ENCODE measurements at regions not wholly inside any gene's neighbourhood (a gene's known extent, or its start where the extent isn't known, plus 50 kb on each side); places are given as distances from the start of the nearest gene placed in this dataset.

DNA sequence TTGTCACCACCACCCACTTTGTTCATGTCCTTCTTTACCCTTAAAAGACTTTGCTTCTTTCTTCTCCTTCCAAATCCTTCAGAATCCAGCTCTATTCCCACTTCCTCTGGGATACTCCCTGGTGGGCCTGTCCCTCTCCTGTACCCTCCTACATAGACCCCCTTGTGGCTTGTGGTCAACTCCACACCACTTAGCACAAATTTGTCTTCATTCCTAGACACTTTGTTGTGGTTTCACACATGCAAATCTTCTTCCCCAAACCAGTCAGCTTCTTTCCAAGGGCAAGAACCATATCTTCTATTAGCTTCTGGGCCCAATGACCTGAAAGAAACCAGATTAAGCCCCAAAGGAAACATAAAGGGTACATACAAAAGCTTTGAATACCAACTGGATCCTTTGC lies 342.4 kb downstream of the TNS1 start:
- H3K4me3 ChIP-seq (ENCODE audit: low read depth, low read length): no peak overlapping the region
- TF ChIP-seq, protein P1, sequence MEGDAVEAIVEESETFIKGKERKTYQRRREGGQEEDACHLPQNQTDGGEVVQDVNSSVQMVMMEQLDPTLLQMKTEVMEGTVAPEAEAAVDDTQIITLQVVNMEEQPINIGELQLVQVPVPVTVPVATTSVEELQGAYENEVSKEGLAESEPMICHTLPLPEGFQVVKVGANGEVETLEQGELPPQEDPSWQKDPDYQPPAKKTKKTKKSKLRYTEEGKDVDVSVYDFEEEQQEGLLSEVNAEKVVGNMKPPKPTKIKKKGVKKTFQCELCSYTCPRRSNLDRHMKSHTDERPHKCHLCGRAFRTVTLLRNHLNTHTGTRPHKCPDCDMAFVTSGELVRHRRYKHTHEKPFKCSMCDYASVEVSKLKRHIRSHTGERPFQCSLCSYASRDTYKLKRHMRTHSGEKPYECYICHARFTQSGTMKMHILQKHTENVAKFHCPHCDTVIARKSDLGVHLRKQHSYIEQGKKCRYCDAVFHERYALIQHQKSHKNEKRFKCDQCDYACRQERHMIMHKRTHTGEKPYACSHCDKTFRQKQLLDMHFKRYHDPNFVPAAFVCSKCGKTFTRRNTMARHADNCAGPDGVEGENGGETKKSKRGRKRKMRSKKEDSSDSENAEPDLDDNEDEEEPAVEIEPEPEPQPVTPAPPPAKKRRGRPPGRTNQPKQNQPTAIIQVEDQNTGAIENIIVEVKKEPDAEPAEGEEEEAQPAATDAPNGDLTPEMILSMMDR (IDR thresholded peaks at IDR 0.05; ENCODE audit: low read depth, low read length): no peak

DNA sequence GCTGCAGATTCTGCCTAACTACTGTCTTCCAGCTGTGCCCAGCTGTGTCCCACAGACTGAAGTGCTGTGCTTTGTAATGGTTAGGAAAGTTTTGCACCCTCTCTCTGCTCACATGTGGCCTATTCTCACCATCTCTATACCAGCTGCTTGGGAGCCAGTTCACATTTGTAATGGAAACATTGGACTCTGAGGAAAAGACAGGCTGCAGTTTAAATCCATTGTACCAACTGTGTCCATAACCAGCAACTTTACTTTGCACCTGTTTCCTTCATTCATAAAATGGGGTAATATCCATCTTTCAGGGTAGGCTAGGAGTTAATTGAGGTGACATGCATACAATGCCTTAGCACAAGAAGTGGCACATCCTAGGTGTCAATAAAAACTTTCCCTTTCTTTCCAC lies 344.0 kb downstream of the TNS1 start:
- TF ChIP-seq, protein P1 (IDR thresholded peaks at IDR 0.05; ENCODE audit: low read depth, low read length): no peak
- no peak overlapping the region for H3K4me3 ChIP-seq (ENCODE audit: low read depth, low read length)

DNA sequence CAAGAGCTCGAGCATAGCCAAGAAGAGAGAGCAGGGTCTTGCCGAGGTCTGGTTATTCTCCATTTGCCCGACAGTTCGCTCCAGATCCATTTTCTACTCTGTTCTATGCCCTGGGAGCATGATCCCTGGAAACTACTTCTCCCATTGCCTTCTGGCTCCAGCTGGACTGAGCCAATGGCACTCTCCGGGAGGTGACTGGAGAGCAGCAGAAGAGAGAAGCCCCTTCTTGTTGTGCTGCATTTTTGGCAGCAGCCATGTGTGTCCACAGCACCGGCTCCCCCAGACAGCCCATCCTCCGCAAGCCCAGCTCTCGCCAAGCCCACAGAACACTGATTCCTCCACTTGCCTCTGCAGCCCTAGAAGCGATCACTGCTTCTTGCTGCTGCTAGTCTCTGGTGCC lies 345.5 kb downstream of the TNS1 start:
- no peak overlapping the region for H3K4me3 ChIP-seq (ENCODE audit: low read depth, low read length)
- TF ChIP-seq, protein P1 (IDR thresholded peaks at IDR 0.05; ENCODE audit: low read depth, low read length): no peak

DNA sequence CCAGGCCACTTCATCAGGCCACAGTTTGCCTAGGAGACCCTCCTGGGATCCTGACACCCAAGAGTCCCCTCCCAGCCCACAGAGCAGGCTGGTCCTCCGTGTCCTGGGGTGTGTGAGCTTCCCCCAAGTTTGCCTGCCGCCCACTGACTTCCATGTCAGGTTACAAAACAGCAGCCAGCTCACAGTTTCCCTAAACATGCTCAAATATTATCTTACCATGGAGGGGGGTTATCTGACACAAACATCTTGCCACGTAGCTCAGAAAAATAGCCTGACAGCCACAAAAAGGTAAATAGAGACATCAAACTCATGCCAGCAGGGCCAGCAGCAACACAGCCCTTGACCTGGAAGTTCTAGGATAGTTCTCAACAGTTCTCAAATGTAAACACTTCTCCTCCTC lies 346.5 kb downstream of the TNS1 start:
- no peak overlapping the region for H3K4me3 ChIP-seq (ENCODE audit: low read depth, low read length)
- TF ChIP-seq, protein P1 (IDR thresholded peaks at IDR 0.05; ENCODE audit: low read depth, low read length): no peak

DNA sequence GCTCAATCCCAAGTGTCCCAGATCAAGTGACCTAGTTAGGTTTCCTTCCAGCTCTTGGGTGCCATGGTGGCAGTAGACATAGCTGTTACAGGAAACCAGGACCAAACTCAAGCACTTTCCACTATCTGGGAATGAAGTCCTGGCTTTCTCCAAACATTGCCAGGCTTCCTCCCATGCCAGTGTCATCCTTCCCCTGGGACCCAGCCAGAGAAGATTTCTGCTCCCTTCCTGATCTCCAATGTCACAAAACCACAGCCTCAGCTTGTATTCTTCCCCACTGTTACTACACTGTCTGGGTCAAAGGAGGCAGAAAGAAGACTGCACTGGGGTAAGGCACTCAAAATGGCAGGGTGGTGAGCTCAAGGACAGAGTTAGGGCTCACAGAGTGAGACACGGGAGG lies 347.1 kb downstream of the TNS1 start:
- TF ChIP-seq, protein P1 (IDR thresholded peaks at IDR 0.05; ENCODE audit: low read depth, low read length): no peak
- H3K4me3 ChIP-seq (ENCODE audit: low read depth, low read length): no peak overlapping the region

DNA sequence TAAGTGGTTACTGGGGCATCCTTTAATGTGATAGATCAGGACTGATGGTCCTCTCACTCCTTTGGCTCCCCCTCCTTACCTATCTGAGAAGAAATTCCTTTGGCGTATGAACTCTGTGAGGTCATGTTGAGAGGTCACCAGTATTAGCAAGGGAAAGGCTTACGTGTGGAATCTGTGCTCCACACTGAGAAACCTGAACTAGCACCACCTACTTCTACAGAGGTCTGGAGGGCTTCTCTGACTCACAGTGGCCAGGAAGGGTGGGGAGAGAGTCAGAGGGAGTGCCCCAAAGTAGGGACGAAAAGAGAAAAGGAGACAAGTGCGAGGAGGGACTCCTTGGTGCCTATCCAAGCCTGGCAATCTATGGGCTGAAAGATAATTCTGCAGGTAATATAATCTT lies 348.6 kb downstream of the TNS1 start:
- H3K4me3 ChIP-seq (ENCODE audit: low read depth, low read length): no peak overlapping the region
- TF ChIP-seq, protein P1 (IDR thresholded peaks at IDR 0.05; ENCODE audit: low read depth, low read length): no peak

DNA sequence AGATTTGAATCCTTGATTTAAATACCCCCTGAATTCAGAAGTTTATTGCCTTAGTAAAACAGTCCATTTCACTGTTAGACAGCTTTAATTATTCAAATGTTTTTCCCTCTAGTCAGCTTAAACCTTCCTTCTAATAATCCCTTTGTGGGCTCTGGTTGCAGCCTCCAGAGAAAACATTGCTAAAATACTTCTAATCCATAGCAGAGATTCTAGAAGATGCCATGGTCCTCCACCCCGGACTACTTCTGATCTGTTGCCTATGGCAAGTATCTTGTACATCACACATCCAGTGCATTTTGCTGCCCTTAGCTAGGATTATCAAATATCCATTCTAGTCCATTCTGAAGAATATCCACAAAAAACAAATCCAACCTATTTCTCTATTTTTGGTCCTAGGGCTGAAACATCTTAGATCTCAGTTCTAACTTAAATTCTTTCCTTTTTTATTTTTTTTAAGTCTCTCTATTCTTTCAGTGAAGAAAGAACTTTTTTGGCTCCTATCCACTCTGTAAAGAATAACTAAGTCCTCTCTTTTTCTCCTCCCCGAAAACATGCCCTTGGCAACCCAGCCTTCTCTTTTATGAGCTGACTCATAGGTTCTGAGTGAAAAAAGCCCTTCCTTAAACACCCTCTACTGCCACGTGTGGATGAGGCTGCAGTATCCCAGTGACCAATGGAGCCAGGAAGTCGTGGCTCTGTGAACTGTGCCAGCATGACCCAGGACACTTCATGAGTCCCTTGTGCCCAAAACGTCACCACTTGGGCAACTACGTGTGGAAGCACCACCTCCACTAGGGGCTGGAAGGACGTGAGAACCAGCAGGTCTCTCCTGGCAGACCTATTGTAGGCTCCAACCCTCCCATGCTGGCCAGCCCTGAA lies 349.8 kb downstream of the TNS1 start:
- TF ChIP-seq, protein P1 (IDR thresholded peaks at IDR 0.05; ENCODE audit: low read depth, low read length): peak; percentile 20; the same call in 1 of the 2 replicates
- H3K4me3 ChIP-seq (ENCODE audit: low read depth, low read length): no peak overlapping the region

Measured in WI38 (cell line).